ENCODE measurements at regions not wholly inside any gene's neighbourhood (a gene's known extent, or its start where the extent isn't known, plus 50 kb on each side); places are given as distances from the start of the nearest gene placed in this dataset.
"Not testable (repeated sequence)": the region's sequence is repeated elsewhere in the genome, so short reads cannot be mapped to it uniquely, and the experiment has no call there.

DNA sequence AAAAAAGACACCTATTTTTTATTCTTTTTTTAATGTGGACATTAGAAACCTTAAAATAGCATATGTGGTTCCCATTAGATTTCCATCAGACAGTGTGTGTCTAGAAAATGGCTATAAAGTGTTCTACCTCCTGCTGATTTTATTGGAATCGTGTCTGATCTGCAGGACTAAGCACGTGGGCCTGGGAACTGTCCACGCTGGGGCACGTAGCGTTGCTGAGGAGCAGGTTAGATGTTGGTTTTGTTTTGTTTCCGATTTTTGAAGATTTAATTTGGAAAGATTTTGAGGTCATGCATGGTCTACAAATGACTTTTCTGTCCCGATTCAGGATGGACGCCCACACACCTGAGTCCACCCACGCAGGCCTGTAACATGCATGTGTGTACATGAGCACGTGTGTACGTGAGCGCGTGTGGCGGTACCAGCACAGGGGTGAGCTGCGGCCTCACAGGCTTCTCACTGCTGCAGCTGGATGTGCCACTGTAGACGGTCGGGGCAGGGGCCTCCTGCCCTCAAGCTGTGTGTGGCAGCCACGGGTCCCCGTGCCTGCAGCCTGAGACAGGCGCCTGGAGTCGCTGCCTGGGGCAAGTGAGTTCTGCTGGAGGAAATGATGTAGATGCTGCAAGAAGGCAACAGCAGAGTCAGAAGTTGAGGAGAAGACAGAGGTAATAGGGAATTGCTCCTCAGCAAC is 99.7 kb upstream of the CTDP1 start:
- no peak for DNase-seq

DNA sequence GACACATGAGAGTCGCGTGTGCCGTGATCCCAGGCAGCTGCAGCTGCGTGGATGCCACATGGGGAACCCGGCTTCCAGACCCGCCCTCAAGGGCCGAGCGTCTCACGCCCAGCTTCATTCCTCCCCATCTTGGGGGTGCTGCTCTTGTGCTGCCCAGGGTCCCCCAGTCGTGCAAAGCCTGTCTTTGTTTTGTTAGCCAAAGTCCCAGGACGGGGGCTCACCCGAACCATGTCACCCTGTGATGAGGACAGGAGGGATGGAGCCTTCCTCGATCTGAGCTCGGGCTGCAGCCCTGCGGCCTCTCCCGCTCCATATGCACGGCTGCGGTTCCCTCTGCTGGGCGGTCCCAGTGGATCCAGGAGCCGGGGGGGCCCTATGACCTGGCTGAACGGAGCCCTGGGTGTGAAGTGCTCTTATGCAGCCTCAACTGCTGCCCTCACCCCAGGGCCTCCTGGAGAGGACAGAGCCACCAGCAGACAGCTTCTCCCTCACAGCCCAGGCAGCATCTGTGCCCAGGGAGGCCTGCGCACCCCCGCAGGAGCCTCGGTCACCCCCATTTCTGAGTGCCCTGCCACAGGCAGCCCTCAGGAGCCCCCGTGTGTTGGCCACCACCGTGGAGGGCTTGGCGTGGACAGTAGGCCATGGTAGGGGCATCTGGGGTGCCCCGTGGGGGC is 99.0 kb upstream of the CTDP1 start:
- DNase-seq = no peak

DNA sequence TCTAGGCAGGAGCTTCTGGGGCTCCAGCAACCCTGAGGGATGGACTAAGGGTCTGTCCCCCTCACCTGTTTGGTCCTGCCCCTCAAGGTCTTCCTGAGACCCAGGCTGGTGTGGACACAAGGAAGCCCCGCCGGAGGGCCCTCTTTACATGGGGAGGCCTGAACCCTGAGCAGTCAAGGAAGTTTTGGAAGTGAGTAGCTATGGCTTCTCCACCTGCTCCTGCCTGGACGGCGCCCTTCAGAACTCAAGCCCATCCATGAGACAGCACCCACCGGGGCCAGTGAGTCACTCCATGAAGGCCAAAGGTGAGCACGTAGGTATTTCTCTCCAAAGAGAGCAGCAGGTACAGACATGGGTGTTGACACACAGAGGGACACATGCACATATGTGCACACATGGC is 98.2 kb upstream of the CTDP1 start:
- no peak for DNase-seq

GRCh38 chr18:79581911-79582310 is 97.7 kb upstream of the CTDP1 start:
- no peak for DNase-seq

DNA sequence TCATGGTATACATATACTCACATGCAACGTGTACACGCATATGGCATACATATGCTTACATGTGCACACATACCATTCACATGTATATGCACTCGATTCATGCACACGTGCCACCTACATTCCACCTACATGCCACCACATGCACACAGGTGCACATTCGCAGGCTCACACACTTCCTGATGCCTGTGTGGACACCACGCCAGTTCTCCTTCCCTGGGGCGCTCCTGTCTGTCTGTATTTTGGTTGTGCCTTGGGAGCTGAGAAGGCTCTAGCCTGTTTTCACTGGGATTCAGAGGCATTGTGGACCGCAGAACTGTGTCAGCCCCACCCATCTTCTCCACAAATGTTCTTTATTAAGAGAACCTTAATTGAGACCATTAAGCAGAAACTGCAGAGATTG is 96.6 kb upstream of the CTDP1 start:
- no peak for DNase-seq

DNA sequence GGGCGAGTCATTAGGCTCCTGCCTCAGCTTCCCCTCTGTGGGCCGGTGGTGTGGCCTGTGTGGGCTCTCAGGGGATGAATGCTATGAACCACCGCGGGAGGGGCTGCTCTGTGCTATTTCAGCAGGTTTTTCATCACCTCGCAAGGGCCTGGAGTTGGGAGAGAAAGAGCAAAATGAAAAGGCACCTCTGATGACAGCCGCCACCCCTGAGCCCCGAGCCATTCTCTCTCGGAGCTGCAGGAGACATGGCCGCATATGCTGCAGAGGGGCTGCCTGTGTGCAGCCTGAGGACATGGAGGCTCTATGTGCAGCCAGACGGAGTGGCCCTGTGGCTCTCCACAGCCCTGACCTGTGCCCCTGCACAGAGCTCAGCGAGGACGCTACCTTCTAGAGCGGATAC is 96.2 kb upstream of the CTDP1 start:
- no peak for DNase-seq

GRCh38 chr18:79583984-79584401 is 95.6 kb upstream of the CTDP1 start:
- DNase-seq = no peak

- DNase-seq = no peak
Measured at GRCh38 chr18:79584491-79585394, 94.9 kb upstream of the CTDP1 start.

DNA sequence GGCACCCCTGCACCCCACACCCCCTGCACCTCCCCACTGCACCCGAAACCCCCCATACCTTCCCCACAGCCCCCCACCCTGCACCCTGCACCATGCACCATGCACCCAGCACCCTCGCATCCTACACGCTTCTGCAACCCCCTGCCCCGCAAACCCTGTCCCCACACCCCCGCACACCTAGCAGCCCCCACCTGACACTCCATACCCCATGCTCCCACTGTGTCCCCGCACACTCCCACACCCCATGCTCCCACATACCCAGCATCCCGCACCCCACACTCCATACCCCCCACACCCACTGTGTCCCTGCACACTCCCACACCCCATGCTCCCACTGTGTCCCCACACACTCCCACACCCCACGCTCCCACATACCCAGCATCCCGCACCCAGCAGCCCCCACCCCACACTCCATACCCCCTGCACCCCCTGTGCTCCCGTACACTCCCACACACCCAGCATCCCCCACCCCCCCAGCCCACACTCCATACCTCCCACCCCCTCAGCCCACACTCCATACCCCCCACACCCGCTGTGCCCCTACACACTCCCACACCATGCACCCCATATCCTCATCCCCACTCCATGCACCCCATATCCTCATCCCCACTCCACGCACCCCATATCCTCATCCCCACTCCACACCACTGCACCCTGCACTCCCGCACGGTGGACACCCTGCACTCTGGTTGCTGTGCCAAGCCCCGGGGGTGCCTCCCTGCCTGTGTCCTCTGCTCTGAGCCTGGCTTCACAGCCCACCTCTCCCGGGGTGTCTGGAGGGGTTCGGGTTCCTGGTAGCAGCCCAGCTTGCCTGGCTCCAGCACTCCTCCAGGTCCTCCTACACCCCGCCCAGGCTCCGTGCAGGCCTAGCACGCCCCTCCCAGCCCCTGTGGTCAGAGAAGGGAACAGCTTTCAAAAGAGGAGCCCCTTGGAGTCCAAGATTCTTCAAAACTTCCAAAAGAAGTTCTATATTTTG is 93.9 kb upstream of the CTDP1 start:
- DNase-seq = no peak

- no peak for DNase-seq
Measured at GRCh38 chr18:79586436-79587225, 93.0 kb upstream of the CTDP1 start.

GRCh38 chr18:79587226-79587741 is 92.3 kb upstream of the CTDP1 start:
- DNase-seq = no peak

DNA sequence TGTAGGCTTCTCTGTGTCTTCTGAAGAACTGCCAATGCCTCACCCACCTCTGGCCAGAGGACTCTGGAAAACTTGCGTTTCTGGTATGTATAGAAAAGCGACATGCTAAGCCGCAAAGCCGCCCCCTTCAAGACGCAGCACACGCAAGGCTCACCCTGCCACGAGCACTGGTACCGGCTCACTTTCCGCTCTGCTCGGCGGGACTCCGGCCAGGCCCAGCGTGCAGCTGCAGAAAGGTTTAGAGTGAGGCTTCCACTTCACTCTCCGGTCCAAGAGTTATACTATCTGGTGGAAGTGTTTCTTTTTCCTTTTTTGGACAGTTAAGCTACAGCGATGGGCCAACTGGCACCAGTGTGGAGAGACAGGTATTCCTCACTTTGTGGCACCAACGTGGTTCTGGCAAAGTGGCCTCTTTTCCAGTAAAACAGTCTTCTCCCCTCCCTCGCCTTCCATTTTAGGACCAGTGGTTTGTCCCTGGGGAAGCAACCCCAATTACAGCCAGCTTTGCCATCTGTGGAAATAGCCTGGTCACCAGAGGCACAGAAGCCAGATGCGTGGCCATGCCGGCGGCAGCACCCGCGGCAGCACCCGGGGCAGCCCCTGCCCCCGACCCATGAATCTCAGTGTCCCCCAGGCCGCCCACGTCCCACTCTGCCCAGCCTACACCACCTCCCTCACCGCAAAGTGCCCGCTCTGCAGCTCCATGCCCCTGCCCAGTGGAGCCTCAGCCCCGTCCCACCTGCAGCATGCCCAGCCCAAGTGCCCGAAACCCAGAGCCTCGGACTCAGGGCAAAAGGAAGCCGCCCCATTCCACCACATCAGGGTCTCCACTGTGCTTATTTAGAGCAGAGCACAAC is 91.6 kb upstream of the CTDP1 start:
- no peak for DNase-seq

DNA sequence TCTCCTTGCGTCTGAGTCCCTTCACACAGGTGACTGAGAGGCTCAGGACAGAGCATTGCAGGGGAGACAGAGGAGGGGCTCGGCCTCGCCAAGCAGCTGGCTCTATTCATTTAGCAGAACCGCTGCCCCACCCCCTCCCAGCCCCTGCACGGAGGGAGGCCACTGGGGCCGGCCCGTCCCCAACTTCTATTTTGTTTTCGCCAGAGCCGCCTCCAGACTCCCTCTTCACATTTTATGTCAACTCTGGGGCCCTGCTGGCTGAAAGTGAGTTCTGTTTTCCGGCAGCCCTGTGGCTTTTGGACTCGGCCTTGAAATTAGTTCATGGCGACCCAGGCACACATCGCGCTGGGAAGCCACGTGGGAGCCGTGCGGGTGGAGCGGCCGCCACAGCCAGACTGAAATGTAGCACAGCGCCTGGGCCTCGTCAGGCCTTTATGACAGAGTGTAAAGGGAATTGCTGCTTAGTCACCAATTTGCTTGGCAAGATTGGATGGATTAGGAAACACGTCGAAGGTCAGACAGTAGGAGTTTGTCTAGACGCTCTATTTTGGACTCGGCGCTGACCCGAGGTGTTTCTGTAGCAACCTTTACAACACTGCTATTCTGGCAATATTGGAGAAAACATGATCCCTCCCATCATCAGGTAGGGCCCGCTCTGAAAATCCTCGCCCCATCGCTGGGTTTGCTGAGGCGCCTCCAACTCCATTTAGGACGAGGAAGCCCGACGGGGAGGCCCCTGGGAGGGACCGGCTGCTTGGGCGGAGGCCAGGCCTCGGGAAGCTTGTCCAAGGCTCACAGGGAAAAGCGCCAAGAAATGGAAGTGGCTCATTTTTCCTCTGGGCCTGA is 90.7 kb upstream of the CTDP1 start:
- peak; percentile 95 for DNase-seq

DNA sequence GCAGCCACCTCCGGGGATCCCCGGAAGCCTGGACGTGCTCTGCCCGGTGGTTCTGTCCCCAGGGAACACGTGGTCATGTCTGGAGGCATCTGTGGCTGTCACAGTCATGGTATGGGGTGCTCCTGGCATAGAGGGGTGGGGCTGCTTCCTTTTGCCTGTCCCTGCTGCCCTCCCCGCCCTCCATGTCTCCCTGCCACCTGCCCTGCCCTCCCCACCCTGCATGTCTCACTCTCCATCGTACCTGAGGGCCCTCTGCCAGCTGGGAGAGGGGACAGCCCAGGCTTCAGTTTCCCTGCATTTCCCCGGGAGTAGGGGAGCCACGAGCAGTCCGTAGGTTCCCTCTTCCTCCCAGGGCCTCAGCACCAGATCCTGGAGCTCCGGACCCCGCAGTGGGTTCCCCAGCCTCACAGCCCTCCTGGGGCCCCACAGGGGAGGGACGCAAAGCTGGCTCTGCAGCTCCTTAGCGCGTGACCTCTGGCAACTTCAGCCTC is 90.0 kb upstream of the CTDP1 start:
- no peak for DNase-seq

DNA sequence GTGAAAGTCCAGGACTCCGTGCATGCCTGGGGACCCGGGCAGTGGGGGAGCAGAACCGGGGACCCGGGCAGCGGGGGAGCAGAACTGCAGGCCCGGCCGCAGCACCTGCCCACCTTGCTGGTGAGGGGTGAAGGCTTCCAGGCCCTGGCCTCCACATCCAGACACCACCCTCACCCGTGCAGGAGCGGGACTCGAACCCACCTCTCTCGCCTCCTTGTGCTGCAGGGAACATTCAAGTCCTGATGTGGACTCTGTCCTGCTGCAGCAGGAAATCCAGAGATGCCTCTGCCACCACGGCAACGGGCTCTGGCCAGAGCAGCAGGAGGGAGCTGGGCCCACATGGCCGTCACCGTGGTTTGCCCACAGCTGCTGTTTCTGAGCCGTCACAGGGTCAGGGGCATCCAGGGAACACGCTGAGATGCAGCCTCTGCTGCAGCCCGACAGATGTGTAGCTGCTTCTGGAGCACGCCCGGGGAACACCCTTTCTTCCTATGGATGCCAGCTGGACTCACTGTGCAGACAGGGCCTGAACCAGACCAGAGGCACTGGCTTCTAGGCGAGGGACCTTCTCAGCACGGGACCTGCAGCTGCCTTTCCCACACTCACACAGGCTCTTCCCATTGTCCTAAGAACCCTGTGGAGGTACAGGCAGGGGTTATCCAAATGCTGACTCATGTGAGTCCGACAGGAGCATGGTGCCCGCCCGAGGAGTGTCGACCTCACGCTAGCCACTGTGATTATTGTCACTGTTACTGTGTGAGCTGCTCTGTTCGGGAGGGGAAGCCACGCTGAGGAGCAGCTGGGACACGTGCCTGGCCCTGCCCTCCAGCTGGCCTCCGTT is 89.2 kb upstream of the CTDP1 start:
- no peak for DNase-seq

GRCh38 chr18:79591032-79591308 is 88.6 kb upstream of the CTDP1 start:
- no peak for DNase-seq

GRCh38 chr18:79592684-79593083 is 86.9 kb upstream of the CTDP1 start:
- DNase-seq = not testable (repeated sequence)

DNA sequence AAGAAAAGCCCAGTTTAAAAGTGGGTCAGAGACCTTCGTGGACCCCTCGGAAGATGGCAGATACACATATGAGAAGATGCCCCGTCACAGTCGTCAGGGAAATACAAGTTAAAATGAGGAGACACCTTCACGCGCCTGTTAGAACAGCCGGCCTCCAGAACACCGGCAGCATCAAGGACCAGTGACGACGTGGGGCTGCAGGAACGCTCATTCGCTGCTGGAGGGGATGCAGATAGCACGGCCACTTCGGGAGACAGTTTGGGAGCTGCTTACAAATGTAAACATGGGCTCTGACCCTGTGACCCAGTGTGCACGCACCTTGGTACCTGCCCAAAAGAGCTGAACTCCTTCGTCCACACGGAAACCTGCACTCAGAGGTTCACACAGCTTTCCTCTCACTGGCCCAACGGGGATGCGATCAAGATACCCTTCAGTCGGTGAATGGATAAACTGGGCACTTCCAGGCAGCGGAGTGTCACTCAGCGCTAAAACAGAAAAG is 83.7 kb upstream of the CTDP1 start:
- no peak for DNase-seq
